Fibroblast of the conjunctiva (primary cell): ENCODE measurements at regions not wholly inside any gene's neighbourhood (a gene's known extent, or its start where the extent isn't known, plus 50 kb on each side); places are given as distances from the start of the nearest gene placed in this dataset.
"Not testable (repeated sequence)": the region's sequence is repeated elsewhere in the genome, so short reads cannot be mapped to it uniquely, and the experiment has no call there.

Experiments used
- DNase-seq: peaks from one replicate; pipeline ENCODE4 v3.0.0-alpha.2; 2010; ENCODE audit warnings: low read depth

DNA sequence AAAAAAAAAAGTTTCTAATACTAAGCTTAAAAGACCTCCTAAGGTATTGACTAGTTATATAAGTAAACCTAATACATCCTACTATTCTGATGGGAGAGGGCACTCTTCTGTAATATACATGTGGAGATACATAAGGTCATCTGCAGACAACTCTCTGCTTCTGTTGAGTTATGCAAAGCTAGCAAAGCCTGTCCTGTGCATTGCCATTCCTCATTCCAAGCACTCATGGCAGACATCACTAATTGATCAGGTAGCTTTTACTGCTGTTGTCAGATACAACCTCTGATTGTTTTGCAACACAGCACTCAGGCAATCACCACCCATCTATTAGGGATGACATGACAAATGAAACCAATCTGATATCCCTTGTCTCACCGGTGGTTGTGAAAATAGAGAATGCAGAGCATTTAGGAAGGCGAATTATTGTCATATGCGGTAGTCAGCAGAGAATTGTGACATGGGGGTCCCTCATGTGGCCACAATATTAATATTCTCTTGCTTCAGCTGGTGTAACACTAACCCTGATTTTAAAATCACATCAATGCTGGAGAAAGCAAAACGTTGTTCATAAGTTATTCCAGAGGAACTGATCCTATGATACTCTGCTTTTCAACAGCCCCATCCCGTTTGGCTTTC lies 416.5 kb upstream of the GYPC start:
- DNase-seq, result no peak

DNA sequence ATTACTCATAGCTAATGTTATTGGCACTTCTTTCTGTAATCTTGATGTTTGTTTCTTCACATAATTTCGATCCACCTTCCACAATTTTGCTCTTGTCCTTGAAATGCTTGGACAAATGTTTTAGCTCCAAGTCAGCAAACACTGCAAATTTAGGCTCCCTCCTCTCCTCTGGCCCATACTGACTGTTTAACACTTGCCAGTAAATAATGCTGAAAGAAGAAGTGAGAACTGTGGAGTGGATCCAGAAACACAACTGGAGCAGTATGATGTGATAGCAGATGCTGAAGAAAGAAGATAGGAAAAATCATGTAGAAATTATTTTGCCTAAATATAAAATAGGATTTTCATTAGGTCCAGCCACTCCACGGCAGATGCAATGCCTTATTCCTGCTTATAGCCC lies 415.0 kb upstream of the GYPC start:
- no peak for DNase-seq

DNA sequence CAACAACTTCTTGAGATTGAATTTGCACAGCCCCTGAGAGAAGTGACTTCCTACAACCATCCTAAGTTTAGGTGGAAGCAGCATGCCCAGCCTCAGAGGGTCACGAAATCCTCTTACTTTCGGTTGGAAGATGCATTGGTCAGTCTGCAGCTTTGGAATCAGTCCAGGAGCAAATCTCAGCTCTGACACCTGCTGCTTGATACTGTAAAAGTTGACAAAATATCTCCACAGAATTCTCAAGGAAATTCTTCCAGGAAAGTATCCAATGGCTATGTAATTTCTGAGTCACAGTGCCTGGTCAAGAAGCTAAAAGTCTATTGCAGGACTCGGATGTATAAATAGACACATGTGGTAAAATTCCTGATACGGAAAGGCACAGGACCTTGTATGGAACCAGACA lies 414.5 kb upstream of the GYPC start:
- no peak for DNase-seq

DNA sequence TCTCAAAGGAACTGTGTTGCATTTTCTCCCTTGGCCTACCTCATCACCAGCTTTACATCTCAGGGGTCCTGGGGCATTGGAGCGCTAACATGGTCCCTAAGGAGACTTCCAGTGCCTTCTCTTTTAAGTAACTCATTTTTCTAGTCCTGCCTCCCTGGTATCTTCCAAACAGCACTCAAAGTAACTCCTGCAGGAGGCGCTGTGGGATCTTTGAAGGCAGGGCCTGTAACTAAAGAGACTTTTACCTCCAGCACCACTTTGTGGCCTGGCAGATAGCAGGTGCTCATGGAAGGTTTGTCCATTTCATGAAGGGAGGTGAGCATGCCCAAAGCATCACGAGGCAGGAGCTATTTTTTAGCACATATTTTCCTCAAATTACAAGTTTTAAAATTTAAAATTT lies 411.0 kb upstream of the GYPC start:
- DNase-seq, result no peak

DNA sequence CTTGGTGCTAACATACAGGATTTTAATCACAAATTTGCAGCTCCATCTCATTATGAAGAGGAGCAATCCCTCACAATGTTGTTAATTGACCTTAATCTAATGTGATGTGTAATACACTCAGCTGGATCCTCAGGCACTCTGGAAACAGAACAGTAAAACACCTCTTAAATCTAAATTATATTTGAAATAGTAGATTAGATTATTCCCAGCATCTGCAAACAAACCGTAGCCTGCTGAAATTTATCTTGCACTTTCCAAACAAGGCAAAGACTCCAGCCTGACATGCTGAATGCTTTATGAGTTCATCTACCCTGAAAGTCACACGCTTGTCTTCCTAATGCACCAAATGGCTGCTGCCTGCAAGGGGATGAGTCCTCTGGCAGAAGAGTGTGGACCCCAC lies 402.3 kb upstream of the GYPC start:
- no peak for DNase-seq

DNA sequence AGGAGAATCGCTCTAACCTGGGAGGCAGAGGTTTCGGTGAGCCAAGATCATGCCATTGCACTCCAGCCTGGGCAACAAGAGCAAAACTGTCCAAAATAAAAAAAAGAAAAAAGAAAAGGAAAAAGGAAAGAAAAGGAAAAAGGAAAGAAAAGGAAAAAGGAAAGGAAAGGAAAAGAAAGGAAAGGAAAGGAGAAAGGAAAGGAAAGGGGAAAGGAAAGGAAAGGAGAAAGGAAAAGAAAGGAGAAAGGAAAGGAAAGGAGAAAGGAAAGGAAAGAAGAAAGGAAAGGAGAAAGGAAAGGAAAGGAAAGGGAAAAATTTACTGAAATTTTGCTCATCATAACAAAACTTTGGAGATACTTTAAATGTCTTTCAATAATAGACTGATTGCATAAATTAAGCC lies 391.3 kb upstream of the GYPC start:
- DNase-seq, result no peak

DNA sequence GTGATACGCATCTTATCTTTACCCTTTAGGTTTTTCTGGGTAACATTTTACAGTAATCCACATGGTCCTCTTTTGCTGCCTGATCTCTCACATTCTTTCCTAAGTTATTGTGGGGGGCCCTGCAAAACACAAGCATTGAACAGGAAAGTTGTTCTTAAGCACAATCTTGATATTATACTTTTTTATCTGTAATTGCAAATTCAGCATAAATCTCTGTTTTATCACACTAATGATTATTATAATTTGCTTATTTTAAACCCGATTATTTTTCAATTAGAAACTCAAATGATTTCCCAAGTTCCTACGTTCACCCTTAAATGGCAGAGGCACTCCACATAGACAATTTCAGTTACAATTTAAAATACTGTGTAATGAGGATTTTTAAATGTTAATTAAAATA lies 386.0 kb upstream of the GYPC start:
- DNase-seq, result no peak

DNA sequence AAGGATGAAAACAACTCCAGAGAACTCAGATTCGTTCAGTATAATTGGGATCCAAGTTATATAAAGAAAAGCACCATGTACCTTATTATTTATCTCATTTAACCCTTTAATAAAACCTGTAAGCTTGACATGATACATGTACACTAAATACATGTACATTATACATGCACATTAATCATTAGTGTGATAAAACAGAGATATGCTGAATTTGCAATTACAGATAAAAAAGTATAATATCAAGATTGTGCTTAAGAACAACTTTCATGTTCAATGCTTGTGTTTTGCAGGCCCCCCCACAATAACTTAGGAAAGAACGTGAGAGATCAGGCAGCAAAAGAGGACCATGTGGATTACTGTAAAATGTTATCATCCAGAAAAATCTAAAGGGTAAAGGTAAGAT lies 385.4 kb upstream of the GYPC start:
- no peak for DNase-seq

DNA sequence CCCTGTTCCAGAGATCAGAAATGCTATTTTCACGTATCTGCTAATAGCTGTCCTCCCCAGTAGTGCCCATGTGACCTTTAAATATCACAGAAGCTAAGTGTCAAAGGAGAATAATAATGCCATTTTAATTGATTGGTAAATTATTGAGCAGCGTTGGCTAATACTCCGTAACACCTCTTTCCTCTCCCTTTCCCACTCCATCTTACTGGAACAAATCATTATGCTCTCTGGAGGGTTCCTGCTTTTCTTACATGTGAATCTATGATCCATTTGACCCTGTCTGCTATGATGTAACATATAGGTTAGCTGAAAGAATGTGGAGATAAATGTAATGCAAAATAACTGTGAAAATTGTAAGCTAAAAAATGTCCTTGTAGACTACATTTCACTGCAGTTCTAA lies 383.6 kb upstream of the GYPC start:
- DNase-seq, result no peak

DNA sequence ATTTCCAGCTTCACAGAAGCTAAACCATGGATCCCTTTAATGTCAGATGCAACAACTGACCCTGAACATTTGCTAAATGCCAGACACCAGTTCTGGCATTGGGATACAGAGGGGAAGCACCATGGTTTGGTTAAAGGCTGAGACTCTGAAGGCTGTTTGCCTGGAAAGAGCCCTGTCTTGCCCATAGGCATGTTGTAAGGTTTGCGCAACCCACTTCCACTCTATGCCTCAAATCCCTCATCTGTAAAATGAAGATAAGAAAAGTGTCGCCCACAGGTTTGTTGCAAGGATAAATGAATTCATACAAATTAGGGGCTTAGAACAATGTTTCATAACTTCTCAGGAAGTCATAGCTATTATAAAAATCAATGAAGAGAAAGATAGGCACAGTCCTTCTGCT lies 380.9 kb upstream of the GYPC start:
- DNase-seq, result no peak

DNA sequence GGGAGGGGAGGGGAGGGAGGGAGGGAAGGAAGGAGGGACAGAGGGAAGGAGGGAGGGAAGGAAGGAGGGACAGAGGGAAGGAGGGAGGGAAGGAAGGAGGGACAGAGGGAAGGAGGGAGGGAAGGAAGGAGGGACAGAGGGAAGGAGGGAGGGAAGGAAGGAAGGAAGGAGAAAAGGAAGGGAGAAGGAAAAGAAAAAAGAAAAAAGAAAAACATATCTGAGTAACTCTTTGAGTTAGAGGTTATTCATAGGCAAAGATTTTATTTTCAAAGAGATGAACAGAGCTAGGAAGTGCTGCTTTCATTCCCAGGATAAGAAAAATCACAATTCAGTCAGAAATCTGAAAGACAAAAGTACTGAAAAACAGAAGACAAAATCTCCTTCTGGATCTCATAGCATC lies 379.7 kb upstream of the GYPC start:
- not testable (repeated sequence) for DNase-seq

DNA sequence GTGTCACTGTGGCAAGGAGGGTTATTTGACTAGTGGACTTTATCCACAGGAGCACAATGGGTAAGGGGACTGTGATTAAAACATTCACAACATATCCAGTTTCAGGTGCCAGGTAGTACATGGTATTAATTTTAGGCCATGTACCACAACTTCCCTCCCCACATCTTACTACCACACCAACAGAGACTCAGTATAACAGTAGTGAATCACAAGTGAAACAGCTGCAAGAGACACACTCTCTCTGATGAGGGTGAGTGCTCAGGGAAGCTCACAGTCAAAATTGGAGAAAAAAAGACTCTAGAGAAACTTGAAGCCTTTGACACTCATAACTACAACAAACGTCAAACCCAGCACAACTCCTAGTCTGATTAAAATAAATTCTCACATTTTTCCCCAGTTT lies 367.6 kb upstream of the GYPC start:
- no peak for DNase-seq

DNA sequence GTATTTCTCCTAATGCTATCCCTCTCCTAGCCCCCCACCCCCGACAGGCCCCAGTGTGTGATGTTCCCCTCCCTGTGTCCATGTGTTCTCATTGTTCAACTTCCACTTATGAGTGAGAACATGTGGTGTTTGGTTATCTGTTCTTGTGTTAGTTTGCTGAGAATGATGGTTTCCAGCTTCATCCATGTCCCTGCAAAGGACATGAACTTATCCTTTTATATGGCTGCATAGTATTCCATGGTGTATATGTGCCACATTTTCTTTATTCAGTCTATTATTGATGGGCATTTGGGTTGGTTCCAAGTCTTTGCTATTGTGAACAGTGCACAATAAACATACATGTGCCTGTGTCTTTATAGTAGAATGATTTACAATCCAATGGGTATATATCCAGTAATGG lies 362.0 kb upstream of the GYPC start:
- not testable (repeated sequence) for DNase-seq

DNA sequence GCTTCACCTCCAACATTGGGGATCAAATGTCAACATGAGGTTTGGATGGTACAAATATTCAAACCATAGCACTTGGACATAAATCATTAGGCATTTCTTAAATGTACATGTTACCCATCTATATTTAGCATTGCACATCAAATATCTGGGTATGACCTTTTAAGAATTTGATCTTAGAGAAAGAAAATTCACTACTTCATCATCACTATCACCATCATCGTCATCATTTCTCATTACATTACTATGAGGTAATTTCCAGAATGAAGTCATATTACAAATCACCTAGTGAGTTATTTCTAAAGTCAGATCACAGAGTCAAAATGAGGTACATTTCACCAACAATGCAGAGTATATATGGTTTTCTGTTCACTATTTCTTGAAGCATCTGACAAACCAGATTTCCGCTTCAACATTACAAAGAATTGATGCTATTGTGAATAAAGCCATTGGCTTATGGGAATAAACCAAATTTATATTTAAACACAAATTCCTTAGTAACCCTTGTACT lies 356.4 kb upstream of the GYPC start:
- DNase-seq, result no peak

DNA sequence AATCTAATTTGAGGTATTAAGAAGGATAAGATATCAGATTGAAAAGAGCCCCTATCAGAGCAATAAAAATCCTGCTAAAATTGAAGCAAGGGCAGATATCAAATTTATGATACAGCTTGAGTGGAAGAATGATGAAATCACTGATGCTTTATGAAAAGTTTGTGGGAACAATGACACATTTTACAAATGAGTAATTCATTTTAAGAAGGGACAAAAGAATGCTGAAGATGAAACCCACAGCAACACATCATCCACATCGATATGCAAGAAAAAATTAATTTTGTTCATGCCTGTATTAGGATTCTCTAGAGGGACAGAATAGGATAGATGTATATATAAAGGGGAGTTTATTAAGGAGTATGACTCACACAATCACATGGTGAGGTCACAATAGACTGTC lies 355.6 kb upstream of the GYPC start:
- DNase-seq, result no peak

DNA sequence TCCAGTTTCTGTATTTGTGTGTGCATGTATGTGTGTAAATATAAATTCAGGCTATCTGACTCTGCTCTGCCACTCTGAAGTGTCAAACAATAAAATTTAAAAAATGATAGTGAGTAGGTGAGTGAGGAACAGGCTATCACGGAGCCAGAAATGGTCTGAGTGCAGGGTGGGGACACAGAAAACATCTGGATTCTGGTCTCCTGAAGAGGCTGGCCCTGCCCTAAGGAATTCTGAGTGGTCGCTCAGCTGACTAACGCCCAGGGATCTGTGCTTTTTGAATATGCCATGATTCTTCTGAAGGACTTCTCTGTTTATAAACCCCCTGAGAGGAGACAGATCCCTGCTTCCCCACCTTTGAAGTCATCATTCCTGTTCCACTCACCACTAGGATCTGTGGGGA lies 353.9 kb upstream of the GYPC start:
- no peak for DNase-seq

DNA sequence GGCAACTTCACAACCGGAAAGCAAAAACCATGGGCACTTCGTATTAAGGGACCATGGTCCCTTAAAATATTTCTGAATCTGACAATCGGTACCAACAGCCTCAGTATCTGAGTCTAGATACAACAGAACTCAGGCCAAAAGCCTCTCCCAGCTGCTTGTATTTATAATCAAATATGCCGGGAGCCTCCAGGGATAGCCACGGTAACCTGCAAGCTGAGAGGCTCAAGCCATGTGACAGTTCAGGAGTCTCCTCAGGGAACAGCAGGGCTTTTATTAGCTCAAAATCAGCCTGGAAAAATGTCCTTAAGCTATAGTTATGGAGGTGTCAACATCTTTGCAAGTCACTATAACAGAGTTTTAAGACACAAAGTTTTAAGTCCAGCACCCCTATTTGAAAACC lies 352.8 kb upstream of the GYPC start:
- DNase-seq, result no peak

DNA sequence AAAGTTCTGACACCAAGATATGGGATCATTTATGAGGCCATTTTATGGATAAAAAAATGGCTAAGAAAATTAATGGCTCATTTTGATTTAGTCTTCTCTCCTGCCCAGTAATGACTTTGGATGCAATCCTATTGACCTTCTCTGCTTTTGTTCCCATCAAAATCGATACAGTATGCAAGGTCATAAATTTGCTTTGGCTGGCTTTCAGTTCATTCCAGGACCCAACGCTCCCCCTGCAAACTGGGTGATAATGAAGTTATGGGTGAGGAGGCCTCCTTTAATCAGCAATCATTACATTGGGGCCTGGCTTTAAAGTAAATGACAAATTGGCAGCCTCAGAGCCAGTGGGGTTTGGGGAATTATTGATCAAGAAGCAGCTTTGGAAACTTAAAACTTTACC lies 351.8 kb upstream of the GYPC start:
- DNase-seq, result no peak

DNA sequence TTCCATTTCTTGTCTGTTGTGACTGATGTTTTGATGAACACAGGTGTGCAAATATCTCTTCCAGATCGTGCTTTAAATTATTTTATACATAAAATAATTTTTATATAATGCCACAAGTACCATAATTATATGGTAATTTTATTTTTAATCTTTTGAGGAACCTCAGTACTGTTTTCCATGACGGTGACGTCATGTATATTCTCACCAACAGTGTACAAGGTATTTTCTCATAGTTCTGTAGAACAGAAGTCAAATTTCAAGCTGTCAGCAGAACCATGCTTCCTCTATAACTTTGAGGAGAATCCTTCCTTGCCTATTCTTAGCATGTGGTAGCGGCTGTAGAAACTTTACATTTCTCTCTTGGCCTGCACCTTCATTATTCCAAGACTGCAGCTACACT lies 349.4 kb upstream of the GYPC start:
- DNase-seq, result no peak

DNA sequence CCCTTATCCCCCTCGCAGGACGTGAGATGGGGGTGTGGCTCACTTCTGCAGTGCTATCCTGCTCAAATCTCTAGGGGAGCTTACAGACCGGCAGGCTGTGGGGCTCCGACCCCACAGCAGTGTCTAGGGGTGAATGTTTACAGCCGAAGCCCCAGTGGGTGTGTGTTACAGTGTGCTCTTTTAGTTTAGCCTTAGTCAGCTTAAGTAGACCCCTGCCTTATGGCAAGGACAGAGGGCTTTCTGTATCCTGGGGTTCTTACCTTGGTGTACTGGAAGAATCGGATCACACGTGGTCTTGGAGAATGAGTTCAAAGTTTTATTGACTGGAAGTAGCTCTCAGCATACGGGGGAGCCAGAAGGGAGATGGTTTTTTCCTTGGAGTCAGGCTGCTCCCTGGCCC lies 348.2 kb upstream of the GYPC start:
- no peak for DNase-seq

DNA sequence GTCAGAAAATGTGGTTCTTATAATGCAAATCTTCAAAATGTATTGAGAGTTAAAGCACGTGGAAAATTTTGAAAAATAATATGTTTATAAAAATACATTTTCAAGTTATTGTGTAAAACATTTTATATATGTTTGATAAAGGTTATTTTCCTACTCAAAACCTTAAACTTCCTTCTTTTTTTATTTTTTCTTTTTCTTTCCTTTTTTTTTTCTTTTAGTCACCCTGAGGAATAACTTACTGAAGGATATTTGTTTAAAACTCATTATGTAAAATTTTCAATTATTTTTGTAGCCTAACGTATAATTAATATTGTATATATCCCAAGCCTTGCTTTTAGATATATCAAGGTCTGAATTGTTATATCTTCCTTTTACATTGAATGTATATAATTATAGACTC lies 346.8 kb upstream of the GYPC start:
- DNase-seq, result no peak

DNA sequence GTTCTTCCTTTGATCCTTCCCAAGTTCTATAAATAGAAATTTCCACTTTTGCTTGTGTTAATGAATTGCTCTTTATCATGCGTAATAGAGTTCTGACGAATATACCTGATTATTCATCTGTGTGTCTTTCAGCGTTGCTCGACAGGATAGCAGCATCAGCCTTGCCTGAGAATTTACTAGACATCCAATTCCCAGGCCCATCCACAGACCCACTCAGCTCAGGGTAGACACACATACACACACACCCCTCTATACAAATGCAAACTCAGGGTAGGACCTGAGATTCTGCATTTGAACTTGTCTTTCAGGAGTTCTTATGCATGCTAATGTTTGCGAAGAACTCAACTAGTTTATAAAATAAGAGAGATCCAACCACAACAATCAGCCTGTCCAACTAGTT lies 343.4 kb upstream of the GYPC start:
- DNase-seq, result no peak

DNA sequence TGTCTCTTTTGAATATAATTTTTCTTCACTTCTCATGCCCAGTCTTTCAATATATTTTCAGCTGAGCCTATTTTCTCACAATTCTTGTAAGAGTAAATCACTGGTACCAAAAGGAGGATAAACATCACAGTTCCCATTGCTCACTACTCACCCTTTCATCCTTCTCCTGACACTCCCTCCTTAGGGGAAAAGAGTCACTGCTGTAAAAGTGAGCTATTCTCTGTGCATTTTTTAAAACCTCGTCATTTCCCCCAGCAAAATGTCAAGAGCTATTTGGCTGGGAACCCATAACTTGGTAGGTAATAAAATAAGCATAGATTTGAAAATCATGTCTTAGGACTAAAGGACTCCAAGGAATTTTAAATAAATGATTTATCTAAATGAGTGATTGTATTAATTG lies 340.1 kb upstream of the GYPC start:
- DNase-seq, result no peak

DNA sequence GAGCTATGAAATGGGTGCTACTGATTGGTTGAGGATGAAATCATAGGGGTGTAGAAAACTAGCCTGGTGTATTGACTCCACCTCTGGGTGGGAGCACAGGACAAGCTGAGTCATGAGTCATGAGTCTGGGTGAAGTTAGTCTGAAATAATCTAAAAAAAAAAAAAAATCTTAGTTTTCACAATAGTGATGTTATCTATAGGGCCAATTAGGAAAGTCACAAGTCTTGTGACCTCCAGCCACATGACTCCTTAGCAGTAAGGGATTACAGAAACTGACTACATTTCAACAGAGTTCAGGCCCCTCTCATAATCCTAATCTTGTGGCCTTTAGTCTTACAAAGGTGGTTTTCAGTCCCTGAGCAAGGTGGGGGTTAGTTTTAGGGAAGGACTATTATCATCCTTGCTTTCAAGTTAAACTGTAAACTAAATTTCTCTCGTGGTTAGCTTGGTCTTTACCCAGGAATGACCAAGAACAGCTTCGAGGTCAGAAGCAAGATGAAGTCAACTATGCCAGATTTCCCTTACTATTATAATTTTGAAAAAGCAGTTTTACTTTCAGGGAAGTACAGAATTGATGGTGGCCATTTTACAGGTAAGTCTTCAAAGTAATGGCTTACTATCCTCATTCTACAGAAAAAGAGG lies 338.0 kb upstream of the GYPC start:
- no peak for DNase-seq
